B cell (primary cell): ENCODE measurements at regions not wholly inside any gene's neighbourhood (a gene's known extent, or its start where the extent isn't known, plus 50 kb on each side); places are given as distances from the start of the nearest gene placed in this dataset.

ENCODE experiments used
- CTCF ChIP-seq: fragments of 200-600 bp; IDR thresholded peaks from one replicate; pipeline ENCODE4 v1.8.0; 2022; ENCODE audit warnings: antibody characterized with exemption, mild to moderate bottlenecking
- EZH2 ChIP-seq: IDR thresholded peaks from 2 replicates; pipeline ENCODE4 v1.6.1; 2012; ENCODE audit warnings: borderline replicate concordance, low read depth, mild to moderate bottlenecking, moderate library complexity, low read length; ENCODE audit not compliant: insufficient read depth, poor library complexity, severe bottlenecking

GRCh38 chr4:17283251-17283650 is 228.6 kb downstream of the QDPR start:
- TF ChIP-seq CTCF (no peak), EZH2 (no peak)
